ENCODE measurements at regions not wholly inside any gene's neighbourhood (a gene's known extent, or its start where the extent isn't known, plus 50 kb on each side); places are given as distances from the start of the nearest gene placed in this dataset.

- no peak for TF ChIP-seq ZNF574 (CRISPR knock-in tag; IDR thresholded peaks at IDR 0.05)
- no peak for TF ChIP-seq IKZF1 (IDR thresholded peaks at IDR 0.05)
- TF ChIP-seq TFDP1 (CRISPR knock-in tag; IDR thresholded peaks at IDR 0.05; ENCODE audit: borderline replicate concordance), result no peak
- TF ChIP-seq RBM39 (IDR thresholded peaks at IDR 0.05; ENCODE audit: low read depth, low read length, poor library complexity, severe bottlenecking), result no peak
- TF ChIP-seq ATAD3A (CRISPR knock-in tag; IDR thresholded peaks at IDR 0.05), result no peak
These were observed 520.1 kb downstream of the DSC3 start (continued) for GRCh38 chr18:30522288-30522929.

GRCh38 chr18:30514059-30514458, 528.5 kb downstream of the DSC3 start:
- H3K9ac ChIP-seq (ENCODE audit: insufficient read depth, low read depth, low read length), result no peak overlapping the region
- no peaks in the 10 kb centered on the region for H3K4me1 ChIP-seq (ENCODE audit: insufficient read depth, low read length)
- WGBS (ENCODE audit: low lambda C conversion rate), result no CpG with 5 or more reads among the region's 2 CpGs
- DNase-seq (ENCODE audit: low spot score) (no peak), ATAC-seq (no peak), FAIRE-seq (no peak)
- H4K20me1 ChIP-seq (ENCODE audit: insufficient read depth, low read length), result no peaks in the 10 kb centered on the region
- H2AFZ ChIP-seq (ENCODE audit: low read length), result no peak overlapping the region
- intact Hi-C loops (cut with micrococcal nuclease; ENCODE audit: unreplicated experiment) (no loop called here), in situ Hi-C loops (cut with HindIII; ENCODE audit: extremely low pct_ligation_motif_present, low pct_unique_long_range_greater_than_20kb) (no loop called here)
- H3K4me2 ChIP-seq (ENCODE audit: low read depth, low read length), result no peak overlapping the region
- no peak overlapping the region for H3K4me3 ChIP-seq (replicated peaks in 1 of 3; ENCODE audit: insufficient read depth in 1 of 3, low read depth in 2 of 3, low read length in 3 of 3)
- POLR2A ChIA-PET, result interaction anchor here (0.6 kb wide), 1 partner anchor 1685 kb away, joined by 3 read pairs; no protein-coding TSS in a partner anchor
- H3K9me3 ChIP-seq (ENCODE audit: low read length), result no peaks in the 10 kb centered on the region
- H3K36me3 ChIP-seq (replicated peaks in 1 of 2; ENCODE audit: control insufficient read depth in 1 of 2, insufficient read depth in 2 of 2, low read length in 2 of 2), result no peaks in the 10 kb centered on the region
- no peaks in the 10 kb centered on the region; a peak in 1 of 5 replicates for H3K27me3 ChIP-seq (ENCODE audit: control insufficient read depth in 1 of 2, insufficient read depth in 2 of 2, low read length in 2 of 2)
- no peak overlapping the region for H3K27ac ChIP-seq (ENCODE audit: extremely low read length, insufficient read depth, low read length)
- no TSS peak for BruUV-seq (replicated peaks)
- H3K79me2 ChIP-seq (ENCODE audit: insufficient read depth, low read length), result no peaks in the 10 kb centered on the region
- TF ChIP-seq GPBP1L1 (CRISPR knock-in tag; IDR thresholded peaks at IDR 0.05) (no peak), ZNF337 (CRISPR knock-in tag; IDR thresholded peaks at IDR 0.05; ENCODE audit: borderline replicate concordance, low read depth) (no peak), ZMYM4 (CRISPR knock-in tag; IDR thresholded peaks at IDR 0.05) (no peak), GPN1 (CRISPR knock-in tag; IDR thresholded peaks at IDR 0.05; ENCODE audit: borderline replicate concordance) (no peak), RNF219 (CRISPR knock-in tag; IDR thresholded peaks at IDR 0.05) (no peak), LBX2 (CRISPR knock-in tag; IDR thresholded peaks at IDR 0.05; ENCODE audit: borderline replicate concordance) (no peak), SMARCC2 (IDR thresholded peaks at IDR 0.05) (no peak)
- CTCF ChIA-PET (ENCODE audit: low intra/inter-chr PET ratio, low total read pairs), result no interaction called here
